ENCODE measurements at regions not wholly inside any gene's neighbourhood (a gene's known extent, or its start where the extent isn't known, plus 50 kb on each side); places are given as distances from the start of the nearest gene placed in this dataset.

GRCh38 chr14:98816195-98816594 lies 455.8 kb downstream of the BCL11B start:
- TF ChIP-seq CTCF (IDR thresholded peaks at IDR 0.05) (no peak), POLR2A (IDR thresholded peaks at IDR 0.05) (no peak)

All from breast epithelium (tissue), 3 donors.